HepG2 (cell line): ENCODE measurements at regions not wholly inside any gene's neighbourhood (a gene's known extent, or its start where the extent isn't known, plus 50 kb on each side); places are given as distances from the start of the nearest gene placed in this dataset.
A peak's percentile ranks its signal among the peaks of the same experiment; 100 is the strongest.

Source experiments
- ATAC-seq: fragments of 200-7000 bp; cut with Tn5 transposase; 3 replicates; pipeline ENCODE4 v1.9.1; 2020; ENCODE audit warnings: mild to moderate bottlenecking, moderate library complexity
- BruUV-seq: library from RNA; stranded (reverse); fragments of 400-500 nt; replicated peaks from 2 replicates; lab custom pipeline; 2021; lab: Mats Ljungman, UMichigan
- CTCF ChIA-PET: fragments of 300-600 bp; formaldehyde crosslinking; extraction: SDS; loops from one replicate; lab custom pipeline; 2021; ENCODE audit warnings: low total read pairs, inconsistent platforms, low intra/inter-chr PET ratio; lab: Yijun Ruan, JAX
- POLR2A ChIA-PET: fragments of 350-600 bp; sonication (Branson Sonifier 250); formaldehyde crosslinking; loops from one replicate; lab custom pipeline; 2020; ENCODE audit warnings: antibody characterized with exemption, inconsistent platforms; lab: Yijun Ruan, JAX
- DNase-seq: peaks from one replicate; pipeline ENCODE4 v3.0.0-alpha.2; 2015; ENCODE audit warnings: low spot score
- FAIRE-seq: peaks from 3 replicates; lab custom pipeline; 2011; peaks lifted over from hg19 to GRCh38; lab: Jason Lieb, UNC
- H2AFZ ChIP-seq: one replicate; pipeline ENCODE4 v1.6.1; 2011; ENCODE audit warnings: low read length, inconsistent platforms
- H3K27ac ChIP-seq: fragments of 300-600 bp; 3 replicates; pipeline ENCODE4 v1.8.0; 2011; ENCODE audit warnings: mixed run types, mild to moderate bottlenecking, mixed read lengths, low read length, inconsistent platforms; ENCODE audit not compliant: insufficient read depth; ENCODE audit errors: extremely low read length
- H3K27me3 ChIP-seq, 2 experiments: fragments of 200-600 bp in 1 of 2; 2 replicates in 1 of 2; 3 replicates in 1 of 2; pipeline versions ENCODE4 v1.6.0 to v1.8.0; 2011; ENCODE audit warnings: low read length in 2 of 2, mild to moderate bottlenecking in 2 of 2, moderate library complexity in 2 of 2, inconsistent platforms in 1 of 2; ENCODE audit not compliant: insufficient read depth in 2 of 2, control insufficient read depth in 1 of 2
- H3K36me3 ChIP-seq, 2 experiments: fragments of 200-600 bp in 1 of 2; replicated peaks in 1 of 2; 2 replicates in 1 of 2; 3 replicates in 1 of 2; pipeline versions ENCODE4 v1.5.1 to v1.8.0; 2011; ENCODE audit warnings: low read length in 2 of 2, inconsistent platforms in 1 of 2; ENCODE audit not compliant: insufficient read depth in 2 of 2, control insufficient read depth in 1 of 2
- H3K4me1 ChIP-seq: 2 replicates; pipeline ENCODE4 v1.5.1; 2012; ENCODE audit warnings: low read length, inconsistent platforms; ENCODE audit not compliant: insufficient read depth
- H3K4me2 ChIP-seq: 2 replicates; pipeline ENCODE4 v1.6.0; 2011; ENCODE audit warnings: low read depth, low read length, inconsistent platforms
- H3K4me3 ChIP-seq, 3 experiments: fragments of 200-600 bp in 1 of 3; sonication (generic), shearing (Covaris generic) in 1 of 3; replicated peaks in 1 of 3; 2 replicates each; pipeline ENCODE4 v1.5.1; 2011 to 2016; ENCODE audit warnings: low read length in 3 of 3, inconsistent platforms in 2 of 3, low read depth in 2 of 3, mild to moderate bottlenecking in 2 of 3, control low read depth in 1 of 3, mixed read lengths in 1 of 3; ENCODE audit not compliant: insufficient read depth in 1 of 3
- H3K79me2 ChIP-seq: one replicate; pipeline ENCODE4 v1.6.1; 2011; ENCODE audit warnings: low read length, inconsistent platforms; ENCODE audit not compliant: insufficient read depth
- H3K9ac ChIP-seq: 2 replicates; pipeline ENCODE4 v1.6.0; 2011; ENCODE audit warnings: mild to moderate bottlenecking, low read depth, low read length, inconsistent platforms; ENCODE audit not compliant: insufficient read depth
- H3K9me3 ChIP-seq: 2 replicates; pipeline ENCODE4 v1.5.1; 2012; ENCODE audit warnings: mild to moderate bottlenecking, low read length
- H4K20me1 ChIP-seq: 2 replicates; pipeline ENCODE4 v1.6.0; 2011; ENCODE audit warnings: inconsistent platforms, mild to moderate bottlenecking, low read length, moderate library complexity; ENCODE audit not compliant: insufficient read depth
- E2F2 ChIP-seq: sonication (generic); formaldehyde crosslinking; IDR thresholded peaks from 2 replicates; pipeline ENCODE4 v1.4.0; 2020; ENCODE audit warnings: missing genetic modification reagents, borderline replicate concordance
- HDAC6 ChIP-seq: fragments of 200-600 bp; sonication (generic); IDR thresholded peaks from 2 replicates; pipeline ENCODE4 v1.7.0; 2017; ENCODE audit warnings: mild to moderate bottlenecking, antibody characterized with exemption, low read length, low read depth
- TCF7L2 ChIP-seq: IDR thresholded peaks from 2 replicates; pipeline ENCODE4 v1.6.1; 2011; ENCODE audit warnings: mild to moderate bottlenecking, low read depth, low read length, moderate library complexity
- TEAD3 ChIP-seq: optimal IDR thresholded peaks from 2 replicates; pipeline ENCODE3; 2016; ENCODE audit warnings: borderline replicate concordance
- WGBS: methylation state at CpG from one replicate; pipeline ENCODE4 v1.1.6; 2017; ENCODE audit warnings: low lambda C conversion rate; 5-methylcytosine and 5-hydroxymethylcytosine counted together
- in situ Hi-C: cut with HindIII; loops from 2 replicates; pipeline ENCODE4 v1.10.0; 2017; ENCODE audit warnings: low pct_unique_long_range_greater_than_20kb; ENCODE audit not compliant: extremely low pct_ligation_motif_present
- intact Hi-C: fragments of 100-400 bp; cut with micrococcal nuclease; formaldehyde crosslinking; loops from one replicate; pipeline ENCODE4 v1.10.0; 2022; ENCODE audit not compliant: unreplicated experiment
- TF ChIP-seq, protein P1 (sequence below): sonication (generic); formaldehyde crosslinking; IDR thresholded peaks from 2 replicates; pipeline ENCODE4 v1.4.0; 2020; ENCODE audit warnings: missing genetic modification reagents, borderline replicate concordance
- TF ChIP-seq, protein P2 (sequence below): sonication (generic); formaldehyde crosslinking; IDR thresholded peaks from 2 replicates; pipeline ENCODE4 v1.5.1; 2020; ENCODE audit warnings: missing genetic modification reagents, mild to moderate bottlenecking, borderline replicate concordance
- TF ChIP-seq, protein P3 (sequence below): sonication (generic); formaldehyde crosslinking; IDR thresholded peaks from 2 replicates; pipeline ENCODE4 v1.4.0; 2020; ENCODE audit warnings: missing genetic modification reagents
- TF ChIP-seq, protein P4 (sequence below): sonication (generic); formaldehyde crosslinking; IDR thresholded peaks from 2 replicates; pipeline ENCODE4 v1.5.0; 2020; ENCODE audit warnings: missing genetic modification reagents
- TF ChIP-seq, protein P5 (sequence below): fragments of 450-650 bp; IDR thresholded peaks from 2 replicates; pipeline ENCODE4 v1.6.1; 2016

- TF ChIP-seq, protein P1, sequence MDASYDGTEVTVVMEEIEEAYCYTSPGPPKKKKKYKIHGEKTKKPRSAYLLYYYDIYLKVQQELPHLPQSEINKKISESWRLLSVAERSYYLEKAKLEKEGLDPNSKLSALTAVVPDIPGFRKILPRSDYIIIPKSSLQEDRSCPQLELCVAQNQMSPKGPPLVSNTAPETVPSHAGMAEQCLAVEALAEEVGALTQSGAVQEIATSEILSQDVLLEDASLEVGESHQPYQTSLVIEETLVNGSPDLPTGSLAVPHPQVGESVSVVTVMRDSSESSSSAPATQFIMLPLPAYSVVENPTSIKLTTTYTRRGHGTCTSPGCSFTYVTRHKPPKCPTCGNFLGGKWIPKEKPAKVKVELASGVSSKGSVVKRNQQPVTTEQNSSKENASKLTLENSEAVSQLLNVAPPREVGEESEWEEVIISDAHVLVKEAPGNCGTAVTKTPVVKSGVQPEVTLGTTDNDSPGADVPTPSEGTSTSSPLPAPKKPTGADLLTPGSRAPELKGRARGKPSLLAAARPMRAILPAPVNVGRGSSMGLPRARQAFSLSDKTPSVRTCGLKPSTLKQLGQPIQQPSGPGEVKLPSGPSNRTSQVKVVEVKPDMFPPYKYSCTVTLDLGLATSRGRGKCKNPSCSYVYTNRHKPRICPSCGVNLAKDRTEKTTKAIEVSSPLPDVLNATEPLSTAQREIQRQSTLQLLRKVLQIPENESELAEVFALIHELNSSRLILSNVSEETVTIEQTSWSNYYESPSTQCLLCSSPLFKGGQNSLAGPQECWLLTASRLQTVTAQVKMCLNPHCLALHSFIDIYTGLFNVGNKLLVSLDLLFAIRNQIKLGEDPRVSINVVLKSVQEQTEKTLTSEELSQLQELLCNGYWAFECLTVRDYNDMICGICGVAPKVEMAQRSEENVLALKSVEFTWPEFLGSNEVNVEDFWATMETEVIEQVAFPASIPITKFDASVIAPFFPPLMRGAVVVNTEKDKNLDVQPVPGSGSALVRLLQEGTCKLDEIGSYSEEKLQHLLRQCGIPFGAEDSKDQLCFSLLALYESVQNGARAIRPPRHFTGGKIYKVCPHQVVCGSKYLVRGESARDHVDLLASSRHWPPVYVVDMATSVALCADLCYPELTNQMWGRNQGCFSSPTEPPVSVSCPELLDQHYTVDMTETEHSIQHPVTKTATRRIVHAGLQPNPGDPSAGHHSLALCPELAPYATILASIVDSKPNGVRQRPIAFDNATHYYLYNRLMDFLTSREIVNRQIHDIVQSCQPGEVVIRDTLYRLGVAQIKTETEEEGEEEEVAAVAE: no peak
- TF ChIP-seq, all 625 proteins: peak for 0
Observed at GRCh38 chr5:38117784-38118479, 140.4 kb upstream of the EGFLAM start (continued).

- H3K4me2 ChIP-seq: peak overlapping the region; percentile 25
- POLR2A ChIA-PET: interaction anchor here (1.5 kb wide), 1 partner anchor 33 kb away, joined by 10 read pairs; no protein-coding TSS in a partner anchor
- H3K4me1 ChIP-seq: peaks cover 60% of the 10 kb centered on the region
- H2AFZ ChIP-seq: no peak overlapping the region
- H3K79me2 ChIP-seq: no peaks in the 10 kb centered on the region
- DNase-seq: peak; percentile 84
- peak; percentile 81 for ATAC-seq
- no peaks in the 10 kb centered on the region for H3K9me3 ChIP-seq
- FAIRE-seq: peak; percentile 71
- no peaks in the 10 kb centered on the region for H3K27me3 ChIP-seq
- H3K9ac ChIP-seq: peak overlapping the region; percentile 37
- CTCF ChIA-PET: no interaction called here
- H4K20me1 ChIP-seq: no peaks in the 10 kb centered on the region
- intact Hi-C loops: loop anchor here (1.0 kb wide), 1 partner anchor 33 kb away; no protein-coding TSS in a partner anchor
- no peaks in the 10 kb centered on the region for H3K36me3 ChIP-seq
- in situ Hi-C loops: no loop called here
- H3K4me3 ChIP-seq: no peak overlapping the region
- 10% methylated on average over 2 of the region's 2 CpGs for WGBS
- BruUV-seq: no TSS peak
- H3K27ac ChIP-seq: peak overlapping the region; percentile 75
- TF ChIP-seq TCF7L2 (0 out of 2 replicates have a peak, but pooled peaks have one; percentile 44), E2F2 (CRISPR knock-in tag) (no peak), HDAC6 (no peak), TEAD3 (CRISPR knock-in tag) (peak; percentile 24)
- TF ChIP-seq, protein P2, sequence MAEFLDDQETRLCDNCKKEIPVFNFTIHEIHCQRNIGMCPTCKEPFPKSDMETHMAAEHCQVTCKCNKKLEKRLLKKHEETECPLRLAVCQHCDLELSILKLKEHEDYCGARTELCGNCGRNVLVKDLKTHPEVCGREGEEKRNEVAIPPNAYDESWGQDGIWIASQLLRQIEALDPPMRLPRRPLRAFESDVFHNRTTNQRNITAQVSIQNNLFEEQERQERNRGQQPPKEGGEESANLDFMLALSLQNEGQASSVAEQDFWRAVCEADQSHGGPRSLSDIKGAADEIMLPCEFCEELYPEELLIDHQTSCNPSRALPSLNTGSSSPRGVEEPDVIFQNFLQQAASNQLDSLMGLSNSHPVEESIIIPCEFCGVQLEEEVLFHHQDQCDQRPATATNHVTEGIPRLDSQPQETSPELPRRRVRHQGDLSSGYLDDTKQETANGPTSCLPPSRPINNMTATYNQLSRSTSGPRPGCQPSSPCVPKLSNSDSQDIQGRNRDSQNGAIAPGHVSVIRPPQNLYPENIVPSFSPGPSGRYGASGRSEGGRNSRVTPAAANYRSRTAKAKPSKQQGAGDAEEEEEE (CRISPR knock-in tag): no peak
- TF ChIP-seq, protein P3, sequence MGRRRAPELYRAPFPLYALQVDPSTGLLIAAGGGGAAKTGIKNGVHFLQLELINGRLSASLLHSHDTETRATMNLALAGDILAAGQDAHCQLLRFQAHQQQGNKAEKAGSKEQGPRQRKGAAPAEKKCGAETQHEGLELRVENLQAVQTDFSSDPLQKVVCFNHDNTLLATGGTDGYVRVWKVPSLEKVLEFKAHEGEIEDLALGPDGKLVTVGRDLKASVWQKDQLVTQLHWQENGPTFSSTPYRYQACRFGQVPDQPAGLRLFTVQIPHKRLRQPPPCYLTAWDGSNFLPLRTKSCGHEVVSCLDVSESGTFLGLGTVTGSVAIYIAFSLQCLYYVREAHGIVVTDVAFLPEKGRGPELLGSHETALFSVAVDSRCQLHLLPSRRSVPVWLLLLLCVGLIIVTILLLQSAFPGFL: no peak
- TF ChIP-seq, protein P4, sequence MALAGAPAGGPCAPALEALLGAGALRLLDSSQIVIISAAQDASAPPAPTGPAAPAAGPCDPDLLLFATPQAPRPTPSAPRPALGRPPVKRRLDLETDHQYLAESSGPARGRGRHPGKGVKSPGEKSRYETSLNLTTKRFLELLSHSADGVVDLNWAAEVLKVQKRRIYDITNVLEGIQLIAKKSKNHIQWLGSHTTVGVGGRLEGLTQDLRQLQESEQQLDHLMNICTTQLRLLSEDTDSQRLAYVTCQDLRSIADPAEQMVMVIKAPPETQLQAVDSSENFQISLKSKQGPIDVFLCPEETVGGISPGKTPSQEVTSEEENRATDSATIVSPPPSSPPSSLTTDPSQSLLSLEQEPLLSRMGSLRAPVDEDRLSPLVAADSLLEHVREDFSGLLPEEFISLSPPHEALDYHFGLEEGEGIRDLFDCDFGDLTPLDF (CRISPR knock-in tag): no peak
- TF ChIP-seq, protein P5, sequence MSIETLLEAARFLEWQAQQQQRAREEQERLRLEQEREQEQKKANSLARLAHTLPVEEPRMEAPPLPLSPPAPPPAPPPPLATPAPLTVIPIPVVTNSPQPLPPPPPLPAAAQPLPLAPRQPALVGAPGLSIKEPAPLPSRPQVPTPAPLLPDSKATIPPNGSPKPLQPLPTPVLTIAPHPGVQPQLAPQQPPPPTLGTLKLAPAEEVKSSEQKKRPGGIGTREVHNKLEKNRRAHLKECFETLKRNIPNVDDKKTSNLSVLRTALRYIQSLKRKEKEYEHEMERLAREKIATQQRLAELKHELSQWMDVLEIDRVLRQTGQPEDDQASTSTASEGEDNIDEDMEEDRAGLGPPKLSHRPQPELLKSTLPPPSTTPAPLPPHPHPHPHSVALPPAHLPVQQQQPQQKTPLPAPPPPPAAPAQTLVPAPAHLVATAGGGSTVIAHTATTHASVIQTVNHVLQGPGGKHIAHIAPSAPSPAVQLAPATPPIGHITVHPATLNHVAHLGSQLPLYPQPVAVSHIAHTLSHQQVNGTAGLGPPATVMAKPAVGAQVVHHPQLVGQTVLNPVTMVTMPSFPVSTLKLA: no peak
Observed at GRCh38 chr5:38115318-38115827, 143.0 kb upstream of the EGFLAM start.
